RWPE1 (cell line): ENCODE measurements at regions not wholly inside any gene's neighbourhood (a gene's known extent, or its start where the extent isn't known, plus 50 kb on each side); places are given as distances from the start of the nearest gene placed in this dataset.

Experiments
- CTCF ChIA-PET: fragments of 350-600 bp; sonication (Branson Sonifier 250); formaldehyde crosslinking; extraction: SDS; loops from one replicate; lab custom pipeline; 2021; lab: Yijun Ruan, JAX
- POLR2A ChIA-PET: fragments of 400-600 bp; formaldehyde crosslinking; extraction: SDS; loops from one replicate; lab custom pipeline; 2020; ENCODE audit warnings: antibody characterized with exemption; ENCODE audit not compliant: low non-redundant PET; lab: Yijun Ruan, JAX
- DNase-seq: peaks from one replicate; pipeline ENCODE4 v3.0.0; 2012; ENCODE audit warnings: low spot score
- H3K27ac ChIP-seq: fragments of 450-650 bp; 2 replicates; pipeline ENCODE4 v1.5.1; 2017
- TF ChIP-seq, protein P1 (sequence below): fragments of 450-650 bp; conservative IDR thresholded peaks from 2 replicates; pipeline ENCODE4 v1.5.1; 2017; ENCODE audit warnings: low read depth, mild to moderate bottlenecking

- no peak for DNase-seq
- CTCF ChIA-PET, result interaction anchor here (0.6 to 1.1 kb wide), 2 partner anchors 15 to 24 kb away, joined by 3 to 4 read pairs; no protein-coding TSS in a partner anchor
- TF ChIP-seq, protein P1, sequence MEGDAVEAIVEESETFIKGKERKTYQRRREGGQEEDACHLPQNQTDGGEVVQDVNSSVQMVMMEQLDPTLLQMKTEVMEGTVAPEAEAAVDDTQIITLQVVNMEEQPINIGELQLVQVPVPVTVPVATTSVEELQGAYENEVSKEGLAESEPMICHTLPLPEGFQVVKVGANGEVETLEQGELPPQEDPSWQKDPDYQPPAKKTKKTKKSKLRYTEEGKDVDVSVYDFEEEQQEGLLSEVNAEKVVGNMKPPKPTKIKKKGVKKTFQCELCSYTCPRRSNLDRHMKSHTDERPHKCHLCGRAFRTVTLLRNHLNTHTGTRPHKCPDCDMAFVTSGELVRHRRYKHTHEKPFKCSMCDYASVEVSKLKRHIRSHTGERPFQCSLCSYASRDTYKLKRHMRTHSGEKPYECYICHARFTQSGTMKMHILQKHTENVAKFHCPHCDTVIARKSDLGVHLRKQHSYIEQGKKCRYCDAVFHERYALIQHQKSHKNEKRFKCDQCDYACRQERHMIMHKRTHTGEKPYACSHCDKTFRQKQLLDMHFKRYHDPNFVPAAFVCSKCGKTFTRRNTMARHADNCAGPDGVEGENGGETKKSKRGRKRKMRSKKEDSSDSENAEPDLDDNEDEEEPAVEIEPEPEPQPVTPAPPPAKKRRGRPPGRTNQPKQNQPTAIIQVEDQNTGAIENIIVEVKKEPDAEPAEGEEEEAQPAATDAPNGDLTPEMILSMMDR, result no peak
- no peak overlapping the region for H3K27ac ChIP-seq
- POLR2A ChIA-PET, result no interaction called here
Observed at GRCh38 chr20:39897781-39898466, 791.1 kb downstream of the MAFB start.

DNA sequence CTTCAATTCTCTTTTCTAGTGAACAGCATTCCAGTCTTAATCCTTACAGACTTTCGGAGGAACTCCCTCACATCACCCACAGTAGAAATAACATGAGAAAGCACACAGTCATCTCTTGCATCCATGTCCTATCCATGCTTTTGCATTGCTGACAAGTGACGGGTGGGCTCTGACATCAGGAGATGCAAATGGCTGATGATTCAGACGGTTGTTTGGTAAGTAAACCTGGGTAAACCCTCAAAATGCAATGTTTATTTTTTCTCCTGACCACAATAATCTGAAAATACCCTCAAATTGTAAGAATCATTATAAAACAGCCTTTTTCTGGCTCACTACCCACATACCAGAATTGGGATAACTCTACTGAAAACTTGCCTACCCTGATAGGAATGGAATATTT is 792.0 kb downstream of the MAFB start:
- ChIA-PET POLR2A (no interaction called here), CTCF (interaction anchor here (1.1 kb wide), 1 partner anchor 23 kb away, joined by 4 read pairs; no protein-coding TSS in a partner anchor)
- TF ChIP-seq, protein P1, result no peak
- no peak overlapping the region for H3K27ac ChIP-seq
- no peak for DNase-seq

- no peak for DNase-seq
- no peak overlapping the region for H3K27ac ChIP-seq
- TF ChIP-seq, protein P1, result no peak
- ChIA-PET POLR2A (no interaction called here), CTCF (no interaction called here)
Observed at GRCh38 chr20:39894067-39894466, 795.0 kb downstream of the MAFB start.

DNA sequence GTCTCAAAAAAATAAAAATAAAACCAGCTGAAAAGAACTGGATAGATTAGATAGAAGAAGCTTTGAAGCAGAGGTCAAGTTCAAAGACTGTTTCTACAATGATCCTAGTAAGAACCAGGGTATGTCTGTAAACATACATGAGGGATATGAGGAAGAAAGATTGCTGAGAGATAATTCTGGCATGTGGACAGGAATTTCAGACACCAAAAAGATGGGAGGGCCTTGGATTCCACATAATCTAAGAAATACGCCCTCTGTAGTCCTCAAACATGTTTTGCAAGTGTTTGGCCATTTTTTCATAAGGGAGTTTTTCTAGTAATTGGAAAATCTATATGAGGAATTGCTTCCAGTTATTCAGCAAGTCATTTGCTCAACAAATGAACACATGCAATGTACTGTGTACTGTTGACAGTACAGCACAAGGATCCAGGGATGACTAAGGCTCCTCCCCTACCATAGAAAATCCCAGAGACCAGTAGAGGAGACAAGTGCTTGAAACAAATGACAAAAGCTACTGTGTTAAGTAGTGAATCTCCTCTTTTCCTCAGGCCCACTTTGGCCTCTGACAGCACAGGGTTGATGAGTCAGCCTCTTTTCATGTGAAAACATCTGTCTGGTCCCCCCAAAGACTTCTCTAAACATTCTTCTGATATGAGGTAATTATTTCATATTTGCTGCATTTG is 795.9 kb downstream of the MAFB start:
- CTCF ChIA-PET, result interaction anchor here (0.7 kb wide), 1 partner anchor 992 kb away, joined by 4 read pairs; no protein-coding TSS in a partner anchor
- TF ChIP-seq, protein P1, result no peak
- POLR2A ChIA-PET, result no interaction called here
- DNase-seq, result no peak
- no peak overlapping the region for H3K27ac ChIP-seq

- ChIA-PET POLR2A (no interaction called here), CTCF (interaction anchor here (0.6 to 0.7 kb wide), 2 partner anchors 766 to 1009 kb away, joined by 3 read pairs; no protein-coding TSS in a partner anchor)
- H3K27ac ChIP-seq, result no peak overlapping the region
- TF ChIP-seq, protein P1, result no peak
- no peak for DNase-seq
Observed at GRCh38 chr20:39890697-39891096, 798.3 kb downstream of the MAFB start.

- H3K27ac ChIP-seq, result no peak overlapping the region
- TF ChIP-seq, protein P1, result no peak
- ChIA-PET POLR2A (no interaction called here), CTCF (interaction anchor here (0.6 to 0.7 kb wide), 2 partner anchors 399 to 723 kb away, joined by 3 read pairs; no protein-coding TSS in a partner anchor)
- DNase-seq, result no peak
Observed at GRCh38 chr20:39888310-39888709, 800.7 kb downstream of the MAFB start.
